HG03432 (cell line): ENCODE measurements at regions not wholly inside any gene's neighbourhood (a gene's known extent, or its start where the extent isn't known, plus 50 kb on each side); places are given as distances from the start of the nearest gene placed in this dataset.
"Not testable (repeated sequence)": the region's sequence is repeated elsewhere in the genome, so short reads cannot be mapped to it uniquely, and the experiment has no call there.

Source experiments
- ATAC-seq: cut with Tn5 transposase; IDR thresholded peaks from one replicate; pipeline ENCODE4 v1.9.1; 2021; ENCODE audit warnings: mild to moderate bottlenecking, moderate library complexity; ENCODE audit not compliant: unreplicated experiment

- ATAC-seq = no peak
Observed at GRCh38 chr10:121262774-121263430, 335.3 kb downstream of the FGFR2 start.

DNA sequence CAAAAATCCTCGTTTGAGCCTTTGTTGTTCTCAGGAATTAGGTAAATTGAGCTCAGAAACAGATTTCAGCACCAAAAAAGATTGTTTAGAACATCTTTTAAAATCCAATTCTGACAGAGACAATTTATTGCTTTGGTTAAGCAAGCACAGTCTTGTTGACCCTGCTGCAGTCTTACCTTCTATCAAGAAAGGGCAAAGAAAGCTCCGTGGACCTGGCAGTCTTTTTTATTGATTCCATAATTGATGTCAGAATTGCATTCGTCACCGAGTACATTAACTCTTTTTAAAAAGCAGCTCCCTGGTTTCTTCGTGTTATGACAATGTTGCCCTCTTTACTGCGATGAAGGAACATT lies 334.8 kb downstream of the FGFR2 start:
- ATAC-seq = no peak

DNA sequence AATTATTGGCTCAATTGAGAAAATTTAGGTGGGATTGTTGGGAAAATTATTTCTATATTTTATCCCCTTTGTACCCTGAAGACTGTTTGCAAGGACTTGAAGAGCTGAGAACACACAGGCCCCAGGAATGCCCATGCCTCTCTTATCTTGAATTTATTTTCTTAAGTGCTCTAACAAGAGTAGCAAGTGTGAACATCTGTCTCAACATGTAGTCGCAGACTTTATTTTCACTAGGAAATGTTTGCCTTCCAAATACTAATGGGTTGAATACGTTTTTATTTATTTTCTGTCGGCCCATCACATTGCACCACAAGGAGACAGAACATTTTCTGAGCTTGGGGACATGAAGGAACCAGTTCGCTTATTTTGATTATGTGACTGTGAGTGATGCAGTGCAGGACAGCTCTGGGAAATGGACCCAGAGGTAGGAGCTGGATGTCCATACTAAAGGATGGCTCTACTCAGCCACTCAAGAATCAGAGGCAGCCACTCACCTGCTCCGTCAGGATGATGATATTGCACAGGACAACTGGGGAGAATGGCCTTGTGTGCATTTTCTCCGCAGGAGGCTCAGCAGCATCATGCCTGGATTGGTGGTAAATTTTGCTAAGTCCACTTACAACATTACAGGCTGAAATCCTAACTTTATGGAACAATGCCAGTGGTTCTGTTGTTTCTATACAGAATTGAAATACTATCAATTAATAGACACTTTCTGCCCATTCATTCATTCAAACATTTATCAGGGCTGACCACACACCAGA lies 332.7 kb downstream of the FGFR2 start:
- no peak for ATAC-seq

DNA sequence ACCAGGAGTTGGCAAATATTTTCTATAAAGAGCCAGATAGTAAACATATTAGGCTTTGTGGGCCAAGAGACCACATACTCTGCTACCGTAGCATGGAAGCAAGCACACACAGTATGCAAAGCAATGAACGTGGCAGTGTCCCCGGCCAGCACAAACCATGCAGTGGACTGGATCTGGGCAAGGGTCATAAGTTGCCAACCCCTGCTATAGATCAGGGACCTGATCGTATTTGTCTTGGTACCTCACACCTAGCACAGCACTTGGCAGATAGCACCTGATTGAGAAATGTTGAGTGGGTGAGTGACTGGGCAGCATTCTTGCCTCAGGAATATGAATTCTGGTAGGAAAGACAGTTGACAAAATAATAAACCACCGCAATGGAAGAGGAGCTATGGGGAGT lies 331.9 kb downstream of the FGFR2 start:
- ATAC-seq = no peak

- no peak for ATAC-seq
Observed at GRCh38 chr10:121267236-121268003, 330.8 kb downstream of the FGFR2 start.

- ATAC-seq = no peak
Observed at GRCh38 chr10:121268363-121268762, 329.9 kb downstream of the FGFR2 start.

DNA sequence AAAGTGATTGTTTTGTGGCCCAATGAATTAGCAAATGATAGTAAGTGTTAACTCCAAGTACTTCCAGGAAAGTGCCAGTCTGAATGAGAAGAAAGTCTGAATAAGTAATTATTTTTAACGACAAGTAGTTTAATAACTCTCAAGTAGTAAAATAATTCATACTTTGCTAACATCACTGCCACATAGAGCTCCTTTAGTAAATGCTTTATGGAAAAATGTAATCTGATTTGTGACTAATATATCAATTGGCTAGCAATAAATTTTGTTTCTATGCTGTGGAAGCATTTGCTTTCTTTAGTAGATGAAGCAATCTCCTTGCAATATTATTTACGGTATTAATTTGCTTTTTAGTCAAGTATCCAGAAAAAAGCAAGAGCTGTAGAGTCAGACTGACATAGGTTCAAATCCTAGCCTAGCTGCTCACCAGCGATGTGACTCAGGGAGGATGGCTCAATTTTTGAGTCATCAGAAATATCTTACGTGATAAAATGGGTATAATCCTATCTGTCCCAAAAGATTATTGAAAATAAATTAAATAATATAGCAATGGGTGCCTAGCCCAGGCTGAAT lies 329.3 kb downstream of the FGFR2 start:
- no peak for ATAC-seq

GRCh38 chr10:121270906-121271305 lies 327.3 kb downstream of the FGFR2 start:
- ATAC-seq = no peak

DNA sequence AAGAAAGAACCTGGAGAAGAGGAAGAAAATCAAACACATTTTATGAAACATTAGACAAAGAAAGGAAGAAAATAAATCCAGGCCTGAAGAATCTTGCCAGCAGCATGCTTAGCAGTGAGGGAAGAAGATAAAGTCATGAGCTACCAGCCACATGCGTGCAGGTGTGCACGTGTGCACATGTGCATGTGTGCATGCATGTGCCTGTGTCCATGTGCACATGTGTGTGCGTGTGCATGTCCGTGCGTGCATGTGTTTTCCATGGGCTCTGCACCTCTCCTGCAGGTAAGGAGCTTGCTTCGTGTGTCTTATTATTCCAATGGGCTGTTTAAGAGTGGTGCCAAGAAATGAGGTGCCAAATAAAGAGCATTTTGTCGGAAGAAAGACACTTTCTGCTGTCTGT lies 322.2 kb downstream of the FGFR2 start:
- no peak for ATAC-seq

DNA sequence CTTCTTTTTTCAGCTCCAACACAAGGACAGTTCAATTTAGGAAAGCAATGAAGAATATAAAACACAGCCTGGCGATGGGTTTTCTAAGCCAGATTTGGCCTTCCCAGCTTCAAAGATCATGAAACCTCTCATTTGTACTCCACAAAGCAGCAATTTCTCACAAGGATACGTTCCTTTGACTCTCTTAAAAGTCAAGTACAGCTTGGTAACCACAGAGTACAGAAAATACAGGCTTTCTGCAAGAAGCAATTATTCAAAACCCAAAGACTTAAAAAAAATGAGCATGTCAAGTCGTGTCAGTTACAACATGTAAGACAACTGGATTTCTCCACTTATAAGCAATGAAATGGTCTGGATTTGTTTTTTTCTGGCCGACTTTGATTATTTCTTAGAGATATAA lies 321.4 kb downstream of the FGFR2 start:
- ATAC-seq = no peak

GRCh38 chr10:121278386-121278785 lies 319.9 kb downstream of the FGFR2 start:
- ATAC-seq = not testable (repeated sequence)

- ATAC-seq = no peak
Observed at GRCh38 chr10:121281576-121281975, 316.7 kb downstream of the FGFR2 start.

DNA sequence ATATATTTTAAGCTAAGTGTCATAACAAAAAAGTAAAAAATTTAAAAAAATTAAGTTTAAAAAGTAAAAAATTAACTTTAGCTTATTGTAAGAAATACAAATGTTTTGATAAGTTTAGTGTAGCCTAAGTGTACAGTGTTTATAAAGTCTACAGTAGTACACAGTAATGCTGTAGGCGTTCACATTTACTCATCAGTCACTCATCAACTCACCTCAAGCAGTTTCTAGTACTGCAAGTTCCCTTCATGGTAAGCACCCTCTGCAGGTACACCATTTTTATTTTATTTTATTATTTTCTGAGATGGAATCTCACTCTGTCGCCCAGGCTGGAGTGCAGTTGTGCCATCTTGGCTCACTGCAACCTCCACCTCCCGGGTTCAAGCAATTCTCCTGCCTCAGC lies 316.0 kb downstream of the FGFR2 start:
- ATAC-seq = no peak

GRCh38 chr10:121282797-121283515 lies 315.3 kb downstream of the FGFR2 start:
- ATAC-seq = no peak

GRCh38 chr10:121284936-121285335 lies 313.3 kb downstream of the FGFR2 start:
- ATAC-seq = no peak

DNA sequence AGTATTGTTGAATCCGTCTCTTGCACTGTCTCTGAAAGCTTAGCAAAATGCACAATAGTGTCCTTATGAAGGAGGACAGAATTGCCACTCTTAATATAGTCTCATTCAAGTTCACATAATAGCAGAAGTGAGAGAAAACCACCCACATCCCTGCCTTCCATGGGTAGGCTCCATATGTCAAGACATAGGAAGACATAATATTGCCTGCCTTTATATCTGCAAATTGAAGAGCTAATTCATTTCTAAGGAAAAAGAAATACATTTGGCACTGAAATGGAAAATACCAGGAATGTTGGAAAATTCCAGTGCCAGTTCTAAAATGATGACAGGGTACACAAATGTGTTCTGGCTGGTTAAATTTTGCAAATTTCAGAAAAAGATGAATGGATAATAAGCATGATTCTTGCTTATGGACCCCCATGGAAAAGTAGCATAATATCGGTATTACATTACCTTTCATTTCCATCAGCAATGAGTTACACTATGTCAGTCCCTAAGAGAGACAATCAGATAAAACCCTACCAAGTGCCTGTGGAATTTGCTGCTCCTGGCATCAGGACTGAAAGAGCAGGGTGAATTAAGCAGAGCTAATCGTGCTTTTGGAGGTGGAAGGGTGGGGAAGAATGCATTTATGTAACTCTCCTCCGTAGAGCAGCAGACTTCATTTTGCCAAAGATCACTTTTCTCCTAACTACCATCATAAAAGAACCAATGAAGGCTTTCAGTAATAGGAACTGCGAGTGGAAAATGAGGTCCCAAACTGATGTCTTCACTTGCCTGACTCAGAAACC lies 312.6 kb downstream of the FGFR2 start:
- no peak for ATAC-seq

DNA sequence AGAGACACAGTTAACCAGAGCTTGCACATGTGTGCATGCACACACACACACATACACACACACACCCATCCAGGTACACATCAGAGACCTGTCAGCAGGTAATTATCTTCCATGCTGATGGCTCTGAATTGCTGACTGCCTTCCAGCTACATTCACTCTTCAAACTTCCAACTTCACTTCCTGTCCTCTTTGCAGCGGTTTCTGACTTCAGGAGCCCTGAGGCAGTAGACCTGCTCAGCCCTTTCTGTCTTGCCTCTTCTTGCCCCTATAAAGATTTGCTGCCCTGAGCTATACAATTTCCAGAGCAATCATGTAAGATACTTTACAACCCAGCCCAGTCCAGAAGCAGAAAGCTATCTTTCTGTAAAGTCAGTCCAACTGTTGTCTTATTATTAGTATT lies 310.2 kb downstream of the FGFR2 start:
- no peak for ATAC-seq

DNA sequence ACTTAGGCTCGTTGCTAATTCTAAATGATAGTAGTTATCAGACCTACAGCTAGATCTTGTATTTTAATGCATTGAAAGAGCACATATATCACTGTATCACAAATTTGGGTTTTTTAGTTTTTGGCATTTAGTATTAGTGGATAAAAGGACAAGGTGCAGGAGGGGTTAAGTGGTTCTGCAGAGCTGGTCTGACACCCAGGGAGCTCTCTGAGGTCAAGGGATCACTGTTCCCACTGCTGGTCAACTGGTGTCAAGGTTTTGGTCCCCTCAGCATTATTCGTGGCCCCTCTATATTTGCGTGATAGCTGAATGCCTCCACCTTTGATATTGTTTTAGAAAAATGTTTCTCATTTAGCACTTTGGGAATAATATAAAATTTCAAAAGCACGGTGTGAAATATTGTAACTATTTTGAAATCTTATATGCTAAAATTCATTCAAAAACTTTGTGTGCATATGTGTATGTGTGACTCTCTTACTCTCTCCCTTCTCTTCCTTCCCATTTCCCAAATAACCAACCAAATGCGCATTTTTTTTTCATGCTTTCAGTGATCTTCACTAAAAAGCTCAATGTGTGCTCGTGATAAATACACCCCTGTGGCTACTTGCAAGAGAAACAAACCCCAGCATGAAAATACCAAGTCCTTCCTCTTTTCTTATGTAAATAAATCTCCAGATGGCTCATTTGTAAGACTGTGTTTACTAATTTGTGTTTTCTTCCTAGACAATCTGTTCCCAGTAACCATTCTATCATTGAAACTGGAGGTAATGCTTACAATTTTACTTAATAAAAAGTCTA lies 309.2 kb downstream of the FGFR2 start:
- no peak for ATAC-seq

- ATAC-seq = no peak
Observed at GRCh38 chr10:121289800-121290199, 308.4 kb downstream of the FGFR2 start.
